Stomach (tissue), 8 donors: ENCODE measurements at regions not wholly inside any gene's neighbourhood (a gene's known extent, or its start where the extent isn't known, plus 50 kb on each side); places are given as distances from the start of the nearest gene placed in this dataset.

Experiments
- DNase-seq, 2 donors: peaks; one replicate each; pipeline versions ENCODE4 v3.0.0 to v3.0.0-alpha.2; 2013 to 2019
- H3K27ac ChIP-seq, 5 donors: fragments of 200-600 bp in 4 of 5; sonication (generic) in 4 of 5; one replicate each; pipeline ENCODE4 v1.5.1; 2013 to 2019; ENCODE audit warnings: mild to moderate bottlenecking in 1 of 5, moderate library complexity in 1 of 5
- H3K27me3 ChIP-seq, 3 donors: fragments of 200-600 bp; sonication (generic); one replicate each; pipeline ENCODE4 v1.5.1; 2017 to 2019; ENCODE audit warnings: mixed run types in 1 of 3
- H3K36me3 ChIP-seq, 4 donors: fragments of 200-600 bp; sonication (generic); 1 replicate in 3 of 4; 2 replicates in 1 of 4; pipeline ENCODE4 v1.5.1; 2016 to 2019
- H3K4me1 ChIP-seq, 4 donors: fragments of 200-600 bp; sonication (generic); one replicate each; pipeline ENCODE4 v1.5.1; 2016 to 2019
- H3K4me3 ChIP-seq, 4 donors: fragments of 200-600 bp; sonication (generic) in 3 of 4; one replicate each; pipeline ENCODE4 v1.5.1; 2016 to 2019; ENCODE audit warnings: mild to moderate bottlenecking in 1 of 4
- H3K9me3 ChIP-seq, 4 donors: fragments of 200-600 bp; sonication (generic); one replicate each; pipeline ENCODE4 v1.5.1; 2016 to 2019
- EP300 ChIP-seq: sonication (generic); formaldehyde crosslinking; IDR thresholded peaks from one replicate; pipeline ENCODE4 v1.6.1; 2017; ENCODE audit warnings: antibody characterized with exemption
- POLR2A ChIP-seq, 4 donors: fragments of 450-650 bp; IDR thresholded peaks; one replicate each; pipeline ENCODE4 v1.6.1; 2016; ENCODE audit warnings: antibody characterized with exemption in 4 of 4, control low read depth in 2 of 4, mild to moderate bottlenecking in 1 of 4, moderate library complexity in 1 of 4
- POLR2AphosphoS5 ChIP-seq, 3 donors: sonication (generic); formaldehyde crosslinking; IDR thresholded peaks; one replicate each; pipeline ENCODE4 v1.6.1; 2016; ENCODE audit warnings: antibody characterized with exemption in 3 of 3
- WGBS, 5 donors: extraction: QIAGEN DNeasy Blood & Tissue Kit in 3 of 5; methylation state at CpG; one replicate each; pipeline versions ENCODE4 v1.1.5 to v1.1.7; 2013 to 2018; 5-methylcytosine and 5-hydroxymethylcytosine counted together
- intact Hi-C: fragments of 100-400 bp; cut with DNase I; formaldehyde crosslinking; loops from one replicate; pipeline ENCODE4 v1.15.1; 2023; ENCODE audit warnings: low total_unique reads
- TF ChIP-seq, protein P1 (sequence below), 7 experiments: fragments of 450-650 bp in 4 of 7; fragments of 200-600 bp in 3 of 7; sonication (generic) in 3 of 7; IDR thresholded peaks; one replicate each; pipeline ENCODE4 v1.5.1; 2016 to 2019; ENCODE audit warnings: antibody characterized with exemption in 7 of 7, control low read depth in 2 of 7, mild to moderate bottlenecking in 1 of 7
- donor health status: healthy with polysubstance abuse.
- donor health status: Bipolar disorder and iron deficiency.
- donor health status: healthy.

DNA sequence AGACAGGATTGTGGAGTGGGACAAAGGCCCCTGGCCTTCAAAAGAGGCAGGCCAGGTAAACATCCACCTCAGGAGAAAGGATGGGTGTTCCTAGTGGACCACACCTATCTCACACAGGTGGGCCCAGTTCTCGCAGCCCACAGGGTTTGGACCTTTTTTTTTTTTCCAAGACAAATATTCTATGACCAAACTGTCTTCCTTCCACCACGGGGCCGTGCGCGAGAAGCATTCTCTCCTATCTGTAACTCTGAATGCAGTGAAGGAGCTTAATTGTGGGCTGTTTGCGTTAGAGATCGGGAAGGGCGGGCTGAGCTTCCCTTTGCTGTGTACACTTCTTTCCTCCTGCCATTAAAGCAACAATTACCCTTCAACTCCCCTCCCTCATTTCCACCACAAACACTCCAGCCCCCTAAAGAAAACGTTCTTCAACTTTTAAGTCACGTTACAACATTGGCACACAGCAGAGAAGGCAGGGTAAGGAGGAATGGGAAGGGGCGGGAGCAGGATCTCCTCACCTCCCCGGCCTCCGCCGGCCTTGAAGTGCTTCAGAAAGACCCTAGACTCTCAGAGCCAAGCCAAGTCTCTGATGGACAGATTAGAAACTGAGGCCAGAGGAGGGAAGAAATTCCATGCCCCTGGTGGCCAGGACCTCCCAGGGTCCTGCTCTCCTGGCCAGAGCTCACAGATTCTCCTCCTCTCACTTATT, 238.4 kb downstream of the BUD13 start:
- Histone ChIP-seq H3K4me1 (no peaks in the 10 kb centered on the region), H3K9me3 (peaks cover 0 to 18% (median 12%) of the 10 kb centered on the region in 4 donors), H3K4me3 (no peak overlapping the region), H3K27me3 (peaks cover 0 to 88% (median 23%) of the 10 kb centered on the region in 3 donors), H3K36me3 (no peaks in the 10 kb centered on the region), H3K27ac (no peak overlapping the region)
- intact Hi-C loops, result no loop called here
- DNase-seq, result peak in 1 of 2 donors; percentile 2
- TF ChIP-seq, protein P1, sequence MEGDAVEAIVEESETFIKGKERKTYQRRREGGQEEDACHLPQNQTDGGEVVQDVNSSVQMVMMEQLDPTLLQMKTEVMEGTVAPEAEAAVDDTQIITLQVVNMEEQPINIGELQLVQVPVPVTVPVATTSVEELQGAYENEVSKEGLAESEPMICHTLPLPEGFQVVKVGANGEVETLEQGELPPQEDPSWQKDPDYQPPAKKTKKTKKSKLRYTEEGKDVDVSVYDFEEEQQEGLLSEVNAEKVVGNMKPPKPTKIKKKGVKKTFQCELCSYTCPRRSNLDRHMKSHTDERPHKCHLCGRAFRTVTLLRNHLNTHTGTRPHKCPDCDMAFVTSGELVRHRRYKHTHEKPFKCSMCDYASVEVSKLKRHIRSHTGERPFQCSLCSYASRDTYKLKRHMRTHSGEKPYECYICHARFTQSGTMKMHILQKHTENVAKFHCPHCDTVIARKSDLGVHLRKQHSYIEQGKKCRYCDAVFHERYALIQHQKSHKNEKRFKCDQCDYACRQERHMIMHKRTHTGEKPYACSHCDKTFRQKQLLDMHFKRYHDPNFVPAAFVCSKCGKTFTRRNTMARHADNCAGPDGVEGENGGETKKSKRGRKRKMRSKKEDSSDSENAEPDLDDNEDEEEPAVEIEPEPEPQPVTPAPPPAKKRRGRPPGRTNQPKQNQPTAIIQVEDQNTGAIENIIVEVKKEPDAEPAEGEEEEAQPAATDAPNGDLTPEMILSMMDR (IDR thresholded peaks at IDR 0.05), result no peak
- no peak for TF ChIP-seq POLR2AphosphoS5 (IDR thresholded peaks at IDR 0.05)
- no peak for TF ChIP-seq EP300
- TF ChIP-seq POLR2A (IDR thresholded peaks at IDR 0.05), result no peak
- 20 to 48% (median 37%) methylated on average over 14 of the region's 14 CpGs for WGBS, 5 donors

DNA sequence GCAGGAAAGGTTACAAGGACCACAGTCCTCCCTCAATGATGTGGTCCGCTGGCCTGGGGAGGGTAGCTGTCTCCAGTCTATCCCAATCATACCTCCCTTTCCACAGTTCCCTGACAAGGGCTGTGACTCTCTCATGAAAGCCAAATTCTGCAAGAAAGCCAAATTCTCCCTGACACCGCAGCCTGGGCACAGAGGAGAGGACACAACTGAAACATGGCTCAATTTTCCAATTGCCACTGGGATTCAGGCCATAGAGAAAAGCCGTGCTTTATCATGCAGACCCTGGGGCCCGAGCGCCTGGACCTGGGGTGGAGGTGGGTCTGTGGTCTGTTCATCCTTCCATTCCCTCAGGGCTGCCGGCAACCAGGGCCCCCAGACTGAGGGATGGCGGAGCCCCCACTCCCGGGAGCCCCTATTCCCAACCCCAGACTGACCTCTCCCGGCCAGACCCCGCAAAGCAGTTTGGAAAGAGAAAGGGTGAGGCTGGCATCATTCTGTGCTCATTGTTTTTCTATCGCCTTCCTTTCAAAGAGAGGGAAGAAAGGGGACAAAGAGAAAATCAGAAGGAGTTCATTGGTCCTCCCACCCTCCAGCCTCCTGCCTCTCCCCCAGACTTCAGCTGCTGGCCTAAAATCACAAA, 239.5 kb downstream of the BUD13 start:
- intact Hi-C loops, result no loop called here
- DNase-seq, result peak; percentile 5 to 16
- TF ChIP-seq POLR2A (IDR thresholded peaks at IDR 0.05), result no peak
- TF ChIP-seq EP300, result no peak
- TF ChIP-seq, protein P1 (IDR thresholded peaks at IDR 0.05), result no peak
- TF ChIP-seq POLR2AphosphoS5 (IDR thresholded peaks at IDR 0.05), result no peak
- no peaks in the 10 kb centered on the region for H3K36me3 ChIP-seq
- no peak overlapping the region for H3K4me3 ChIP-seq
- H3K27me3 ChIP-seq, result peaks cover 0 to 81% (median 21%) of the 10 kb centered on the region in 3 donors
- no peaks in the 10 kb centered on the region for H3K4me1 ChIP-seq
- H3K27ac ChIP-seq, result no peak overlapping the region
- H3K9me3 ChIP-seq, result peaks cover 0 to 14% (median 9%) of the 10 kb centered on the region in 4 donors
- 37 to 51% (median 47%) methylated on average over 11 of the region's 11 CpGs for WGBS, 5 donors

DNA sequence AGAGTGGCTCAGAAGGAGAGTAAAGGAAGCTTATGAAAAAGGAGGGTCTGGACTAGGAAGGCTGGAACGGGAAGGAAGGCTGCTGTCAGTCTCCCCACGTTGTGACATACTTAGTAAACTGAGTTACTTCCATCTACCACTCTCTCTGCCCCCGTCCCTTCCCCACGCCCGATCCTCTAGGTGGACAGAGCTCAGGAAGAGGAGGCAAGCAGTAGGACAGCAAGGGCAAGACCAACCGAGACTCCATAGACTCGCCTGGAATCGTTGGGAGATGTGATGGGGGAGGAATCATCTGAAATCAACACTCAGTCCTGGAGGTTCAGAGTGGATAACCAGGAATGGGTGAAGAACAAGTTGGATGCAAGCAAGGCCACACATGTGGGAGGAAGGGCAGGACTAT, 240.7 kb downstream of the BUD13 start:
- Histone ChIP-seq H3K9me3 (peaks cover 0 to 14% (median 9%) of the 10 kb centered on the region in 4 donors), H3K4me3 (no peak overlapping the region), H3K27me3 (peaks cover 0 to 83% (median 25%) of the 10 kb centered on the region in 3 donors), H3K4me1 (no peaks in the 10 kb centered on the region), H3K27ac (no peak overlapping the region), H3K36me3 (no peaks in the 10 kb centered on the region)
- intact Hi-C loops, result no loop called here
- peak in 1 of 2 donors; percentile 8 for DNase-seq
- 65 to 84% (median 82%) methylated on average over 8 of the region's 8 CpGs for WGBS, 5 donors
- no peak for TF ChIP-seq POLR2AphosphoS5 (IDR thresholded peaks at IDR 0.05)
- TF ChIP-seq EP300, result no peak
- TF ChIP-seq, protein P1 (IDR thresholded peaks at IDR 0.05), result no peak
- no peak for TF ChIP-seq POLR2A (IDR thresholded peaks at IDR 0.05)

DNA sequence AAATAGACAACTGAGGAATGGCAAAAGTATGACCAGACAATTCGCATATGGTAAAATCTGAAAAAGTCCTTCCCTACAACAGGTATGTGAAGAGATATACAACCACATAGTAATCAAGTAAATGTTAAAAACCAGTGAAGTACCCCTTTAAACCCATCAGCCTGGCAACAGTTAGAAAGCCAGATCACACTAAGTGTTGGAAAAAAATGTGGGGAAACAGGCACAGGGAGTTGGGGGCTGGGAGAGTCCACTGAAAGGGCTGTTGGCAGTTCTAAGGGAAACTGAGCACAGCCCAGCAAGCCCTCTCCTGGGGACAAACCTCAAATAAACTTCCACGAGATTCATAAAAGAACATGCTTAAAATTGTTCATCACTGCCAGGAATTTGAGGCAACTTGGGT, 242.1 kb downstream of the BUD13 start:
- Histone ChIP-seq H3K27ac (no peak overlapping the region), H3K27me3 (peaks cover 0 to 71% (median 22%) of the 10 kb centered on the region in 3 donors), H3K9me3 (peaks cover 0 to 14% (median 9%) of the 10 kb centered on the region in 4 donors), H3K4me1 (no peaks in the 10 kb centered on the region), H3K36me3 (no peaks in the 10 kb centered on the region), H3K4me3 (no peak overlapping the region)
- TF ChIP-seq, protein P1 (IDR thresholded peaks at IDR 0.05), result no peak
- TF ChIP-seq POLR2A (IDR thresholded peaks at IDR 0.05) (no peak), EP300 (no peak), POLR2AphosphoS5 (IDR thresholded peaks at IDR 0.05) (no peak)
- intact Hi-C loops, result no loop called here
- no peak for DNase-seq
- 77 to 93% (median 86%) methylated on average over 2 of the region's 2 CpGs for WGBS, 5 donors
